IMR-90 (cell line): ENCODE measurements at regions not wholly inside any gene's neighbourhood (a gene's known extent, or its start where the extent isn't known, plus 50 kb on each side); places are given as distances from the start of the nearest gene placed in this dataset.

Experiments used
- ATAC-seq: fragments of 200-7000 bp; cut with Tn5 transposase; 2 replicates; pipeline ENCODE4 v1.9.1; 2020; ENCODE audit warnings: low read depth, mild to moderate bottlenecking, moderate library complexity
- BruUV-seq: library from RNA; stranded (reverse); fragments of 400-500 nt; replicated peaks from 2 replicates; lab custom pipeline; 2021; lab: Mats Ljungman, UMichigan
- CTCF ChIA-PET: fragments of 300-600 bp; formaldehyde crosslinking; extraction: SDS; loops from one replicate; lab custom pipeline; 2021; ENCODE audit warnings: antibody characterized with exemption; lab: Yijun Ruan, JAX
- POLR2A ChIA-PET: fragments of 300-600 bp; sonication (Branson Sonifier 250); formaldehyde crosslinking; loops from one replicate; lab custom pipeline; 2022; ENCODE audit warnings: antibody characterized with exemption; ENCODE audit not compliant: unreplicated experiment; lab: Charles Lee
- DNase-seq: peaks from one replicate; pipeline ENCODE4 v3.0.0; 2013
- H2AFZ ChIP-seq: replicated peaks from 2 replicates; pipeline ENCODE3; 2013; ENCODE audit warnings: low read length, mild to moderate bottlenecking; ENCODE audit not compliant: poor library complexity
- H2AK5ac ChIP-seq: 2 replicates; pipeline ENCODE4 v1.6.1; 2013; ENCODE audit warnings: low read depth, low read length, inconsistent platforms
- H2AK9ac ChIP-seq: replicated peaks from 2 replicates; pipeline ENCODE3; 2013; ENCODE audit warnings: mild to moderate bottlenecking, low read depth, low read length, moderate library complexity; ENCODE audit not compliant: poor library complexity
- H2BK120ac ChIP-seq: 2 replicates; pipeline ENCODE4 v1.6.1; 2013; ENCODE audit warnings: low read depth, low read length, inconsistent platforms
- H2BK15ac ChIP-seq: 3 replicates; pipeline ENCODE4 v1.6.1; 2013; ENCODE audit warnings: low read depth, low read length, inconsistent platforms
- H2BK20ac ChIP-seq: 2 replicates; pipeline ENCODE4 v1.6.1; 2013; ENCODE audit warnings: low read depth, mild to moderate bottlenecking, inconsistent platforms, low read length, moderate library complexity
- H2BK5ac ChIP-seq: 2 replicates; pipeline ENCODE4 v1.6.1; 2013; ENCODE audit warnings: mild to moderate bottlenecking, low read depth, low read length, inconsistent platforms; ENCODE audit not compliant: poor library complexity, severe bottlenecking
- H3K14ac ChIP-seq: replicated peaks from 2 replicates; pipeline ENCODE4 v1.6.1; 2013; ENCODE audit warnings: low read depth, low read length, inconsistent platforms
- H3K18ac ChIP-seq: 2 replicates; pipeline ENCODE4 v1.6.1; 2013; ENCODE audit warnings: low read depth, low read length, control low read depth
- H3K23ac ChIP-seq: 2 replicates; pipeline ENCODE4 v1.6.1; 2013; ENCODE audit warnings: low read depth, low read length, inconsistent platforms
- H3K27ac ChIP-seq: 2 replicates; pipeline ENCODE4 v1.5.1; 2013; ENCODE audit warnings: mild to moderate bottlenecking, control low read depth, low read length; ENCODE audit not compliant: insufficient read depth
- H3K27me3 ChIP-seq: 2 replicates; pipeline ENCODE4 v1.6.1; 2013; ENCODE audit warnings: low read length; ENCODE audit not compliant: control insufficient read depth, insufficient read depth
- H3K36me3 ChIP-seq: 2 replicates; pipeline ENCODE4 v1.6.1; 2013; ENCODE audit warnings: low read length, mixed read lengths; ENCODE audit not compliant: control insufficient read depth, insufficient read depth
- H3K4ac ChIP-seq: 2 replicates; pipeline ENCODE4 v1.6.1; 2013; ENCODE audit warnings: low read depth, low read length, inconsistent platforms
- H3K4me1 ChIP-seq: 2 replicates; pipeline ENCODE4 v1.6.1; 2013; ENCODE audit warnings: low read length, mixed read lengths; ENCODE audit not compliant: control insufficient read depth, insufficient read depth
- H3K4me2 ChIP-seq: 2 replicates; pipeline ENCODE4 v1.6.1; 2013; ENCODE audit warnings: low read depth, mild to moderate bottlenecking, control low read depth, low read length, moderate library complexity
- H3K4me3 ChIP-seq: 2 replicates; pipeline ENCODE4 v1.5.1; 2013; ENCODE audit warnings: low read depth, mild to moderate bottlenecking, control low read depth, low read length, moderate library complexity; ENCODE audit not compliant: insufficient read depth
- H3K56ac ChIP-seq: 2 replicates; pipeline ENCODE4 v1.6.1; 2013; ENCODE audit warnings: low read length, inconsistent platforms; ENCODE audit not compliant: insufficient read depth; ENCODE audit errors: extremely low read depth
- H3K79me1 ChIP-seq, 2 experiments: 2 replicates each; pipeline ENCODE4 v1.6.1; 2013; ENCODE audit warnings: low read length in 2 of 2, inconsistent platforms in 1 of 2, low read depth in 1 of 2
- H3K9ac ChIP-seq: 2 replicates; pipeline ENCODE4 v1.6.1; 2013; ENCODE audit warnings: low read depth, low read length, control low read depth
- H3K9me1 ChIP-seq: 2 replicates; pipeline ENCODE4 v1.6.1; 2013; ENCODE audit warnings: low read length, inconsistent platforms; ENCODE audit not compliant: insufficient read depth
- H3K9me3 ChIP-seq: 2 replicates; pipeline ENCODE4 v1.6.1; 2013; ENCODE audit warnings: low read length; ENCODE audit not compliant: control insufficient read depth, insufficient read depth
- H4K20me1 ChIP-seq: 2 replicates; pipeline ENCODE4 v1.6.1; 2013; ENCODE audit warnings: low read length, inconsistent platforms; ENCODE audit not compliant: insufficient read depth
- H4K5ac ChIP-seq: 2 replicates; pipeline ENCODE4 v1.6.1; 2013; ENCODE audit warnings: mild to moderate bottlenecking, low read depth, low read length, control low read depth
- H4K8ac ChIP-seq, 2 experiments: 2 replicates each; pipeline ENCODE4 v1.6.1; 2013; ENCODE audit warnings: low read depth in 2 of 2, low read length in 2 of 2, control low read depth in 1 of 2, inconsistent platforms in 1 of 2
- H4K91ac ChIP-seq: 2 replicates; pipeline ENCODE4 v1.6.1; 2013; ENCODE audit warnings: low read depth, low read length, inconsistent platforms; ENCODE audit not compliant: insufficient read depth
- BHLHE40 ChIP-seq: fragments of 150-350 bp; IDR thresholded peaks from 2 replicates; pipeline ENCODE4 v1.6.1; 2016; ENCODE audit warnings: mild to moderate bottlenecking, low read depth, low read length
- CEBPB ChIP-seq: IDR thresholded peaks from 2 replicates; pipeline ENCODE4 v1.6.1; 2012; ENCODE audit warnings: low read depth, low read length, improper control_type of control experiment
- CHD1 ChIP-seq: IDR thresholded peaks from 2 replicates; pipeline ENCODE4 v1.6.1; 2012; ENCODE audit warnings: low read depth, low read length, improper control_type of control experiment
- FOS ChIP-seq: fragments of 150-350 bp; IDR thresholded peaks from 2 replicates; pipeline ENCODE4 v1.6.1; 2016; ENCODE audit warnings: low read depth, low read length
- MAFK ChIP-seq: IDR thresholded peaks from 2 replicates; pipeline ENCODE4 v1.6.1; 2012; ENCODE audit warnings: low read depth, low read length, improper control_type of control experiment
- MXI1 ChIP-seq: IDR thresholded peaks from 2 replicates; pipeline ENCODE4 v1.6.1; 2012; ENCODE audit warnings: low read depth, mild to moderate bottlenecking, low read length, moderate library complexity, borderline replicate concordance
- NFE2L2 ChIP-seq: fragments of 150-350 bp; IDR thresholded peaks from 2 replicates; pipeline ENCODE4 v1.6.1; 2016; ENCODE audit warnings: low read depth, mild to moderate bottlenecking, low read length
- RAD21 ChIP-seq: IDR thresholded peaks from 2 replicates; pipeline ENCODE4 v1.6.1; 2012; ENCODE audit warnings: low read length, improper control_type of control experiment
- RCOR1 ChIP-seq: IDR thresholded peaks from 2 replicates; pipeline ENCODE4 v1.6.1; 2012; ENCODE audit warnings: mild to moderate bottlenecking, low read length, improper control_type of control experiment; ENCODE audit not compliant: insufficient replicate concordance
- RFX5 ChIP-seq: IDR thresholded peaks from 2 replicates; pipeline ENCODE4 v1.8.0; 2012; ENCODE audit warnings: low read depth, mild to moderate bottlenecking, low read length, moderate library complexity
- SMC3 ChIP-seq: fragments of 150-350 bp; IDR thresholded peaks from 2 replicates; pipeline ENCODE4 v1.6.1; 2016; ENCODE audit warnings: low read depth, mild to moderate bottlenecking, antibody characterized with exemption, low read length, moderate library complexity
- WGBS, 2 experiments: methylation state at CpG; one replicate each; pipeline versions ENCODE4 v1.1.5 to v1.1.7; 2013; ENCODE audit warnings: missing lambda C conversion rate in 2 of 2; ENCODE audit not compliant: insufficient read length in 1 of 2; ENCODE audit errors: extremely low coverage in 2 of 2; 5-methylcytosine and 5-hydroxymethylcytosine counted together
- dilution Hi-C: fragments of 300-500 bp; cut with HindIII; formaldehyde crosslinking; loops from one replicate; pipeline ENCODE4 v1.14.3; 2018; ENCODE audit warnings: low sequenced_read_pairs; ENCODE audit not compliant: unreplicated experiment
- in situ Hi-C: fragments of 300-500 bp; cut with MboI; formaldehyde crosslinking; loops from 3 replicates; pipeline ENCODE4 v1.14.3; 2019; ENCODE audit warnings: low sequenced_read_pairs, inconsistent platforms, mixed read lengths
- intact Hi-C: fragments of 100-400 bp; cut with micrococcal nuclease; formaldehyde crosslinking; loops from 2 replicates; pipeline ENCODE4 v1.10.0; 2022
- TF ChIP-seq, protein P1 (sequence below): fragments of 150-350 bp; IDR thresholded peaks from 2 replicates; pipeline ENCODE4 v1.6.1; 2016; ENCODE audit warnings: low read depth, mild to moderate bottlenecking, low read length, moderate library complexity, borderline replicate concordance

DNA sequence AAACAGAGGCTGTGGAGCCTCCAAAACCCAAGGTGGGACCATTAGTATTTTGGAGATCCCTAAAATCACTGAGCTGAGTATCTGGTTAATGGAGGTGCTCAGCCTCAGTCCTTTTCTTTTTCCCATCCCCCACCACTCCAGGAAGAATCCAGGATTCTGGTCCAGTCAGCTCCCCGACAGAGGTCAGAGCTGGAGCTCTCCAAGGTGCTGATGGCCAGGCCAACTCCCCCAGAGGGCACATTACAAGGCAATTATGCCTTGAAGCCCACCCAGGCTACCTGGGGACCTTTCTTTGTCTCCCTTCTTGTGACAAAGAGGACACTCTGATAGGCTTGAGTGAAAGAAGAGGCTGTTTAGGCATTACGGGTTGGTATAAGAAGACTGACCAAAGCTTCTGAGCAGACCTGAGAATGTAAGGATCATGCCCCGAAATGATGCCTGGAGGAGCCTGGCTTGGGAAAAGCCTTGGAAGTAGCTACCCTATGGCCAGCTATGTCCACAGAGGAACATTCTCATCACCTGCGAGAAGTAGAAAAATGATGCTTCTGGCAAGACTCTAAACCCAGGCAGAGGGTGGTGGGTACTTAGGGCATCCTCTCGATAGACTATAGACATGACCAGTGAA, 102.5 kb upstream of the LDAH start:
- Histone ChIP-seq H4K91ac (no peak overlapping the region), H2AFZ (no peak overlapping the region), H3K79me1 (no peaks in the 10 kb centered on the region), H3K4me3 (no peak overlapping the region), H2BK15ac (no peak overlapping the region), H2AK5ac (no peak overlapping the region), H3K4ac (no peak overlapping the region), H4K5ac (no peak overlapping the region), H2BK120ac (no peak overlapping the region), H2BK20ac (no peak overlapping the region), H3K4me1 (no peaks in the 10 kb centered on the region), H4K8ac (no peak overlapping the region), H4K20me1 (no peaks in the 10 kb centered on the region), H3K27me3 (no peaks in the 10 kb centered on the region), H3K36me3 (no peaks in the 10 kb centered on the region), H3K4me2 (no peak overlapping the region), H3K56ac (no peak overlapping the region), H3K9me1 (no peaks in the 10 kb centered on the region), H3K9ac (no peak overlapping the region), H3K23ac (no peak overlapping the region), H2AK9ac (no peak overlapping the region), H3K9me3 (no peaks in the 10 kb centered on the region), H3K27ac (no peak overlapping the region), H2BK5ac (no peak overlapping the region), H3K14ac (no peak overlapping the region), H3K18ac (no peak overlapping the region)
- no peak for DNase-seq
- in situ Hi-C loops = no loop called here
- peak; percentile 42; the same call in 1 of the 2 replicates for ATAC-seq
- dilution Hi-C loops = loop anchor here (25.0 kb wide), 1 partner anchor 238 kb away; no protein-coding TSS in a partner anchor
- WGBS, 2 experiments = no CpG with 5 or more reads among the region's 5 CpGs
- no TSS peak for BruUV-seq
- intact Hi-C loops = no loop called here
- TF ChIP-seq CHD1 = no peak
- TF ChIP-seq RCOR1 = no peak
- TF ChIP-seq BHLHE40 = no peak
- no peak for TF ChIP-seq NFE2L2
- TF ChIP-seq MXI1 = no peak
- no peak for TF ChIP-seq FOS
- TF ChIP-seq RFX5 = no peak
- no peak for TF ChIP-seq CEBPB
- no peak for TF ChIP-seq SMC3
- no peak for TF ChIP-seq MAFK
- TF ChIP-seq, protein P1, sequence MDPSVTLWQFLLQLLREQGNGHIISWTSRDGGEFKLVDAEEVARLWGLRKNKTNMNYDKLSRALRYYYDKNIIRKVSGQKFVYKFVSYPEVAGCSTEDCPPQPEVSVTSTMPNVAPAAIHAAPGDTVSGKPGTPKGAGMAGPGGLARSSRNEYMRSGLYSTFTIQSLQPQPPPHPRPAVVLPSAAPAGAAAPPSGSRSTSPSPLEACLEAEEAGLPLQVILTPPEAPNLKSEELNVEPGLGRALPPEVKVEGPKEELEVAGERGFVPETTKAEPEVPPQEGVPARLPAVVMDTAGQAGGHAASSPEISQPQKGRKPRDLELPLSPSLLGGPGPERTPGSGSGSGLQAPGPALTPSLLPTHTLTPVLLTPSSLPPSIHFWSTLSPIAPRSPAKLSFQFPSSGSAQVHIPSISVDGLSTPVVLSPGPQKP = no peak
- TF ChIP-seq RAD21 = no peak
- ChIA-PET POLR2A (no interaction called here), CTCF (no interaction called here)
